Activated CD4-positive, alpha-beta T cell treated with anti-CD3 and anti-CD28 coated beads, Interleukin-2, amount 10 ng/mL, durations not matched to agents 7 days and 5 days (primary cell): ENCODE measurements at regions not wholly inside any gene's neighbourhood (a gene's known extent, or its start where the extent isn't known, plus 50 kb on each side); places are given as distances from the start of the nearest gene placed in this dataset.

Source experiments
- CTCF ChIA-PET: fragments of 350-600 bp; sonication (Branson Sonifier 250); formaldehyde crosslinking; loops from one replicate; lab custom pipeline; 2021; ENCODE audit warnings: antibody characterized with exemption; lab: Charles Lee
- POLR2A ChIA-PET: fragments of 350-600 bp; sonication (Branson Sonifier 250); formaldehyde crosslinking; loops from one replicate; lab custom pipeline; 2021; ENCODE audit warnings: antibody characterized with exemption; lab: Charles Lee
- DNase-seq: peaks from one replicate; pipeline ENCODE4 v3.0.0-alpha.2; 2020
- H3K27ac Mint-ChIP-seq: one replicate; pipeline ENCODE4 v1.8.0; 2021; ENCODE audit warnings: mild to moderate bottlenecking, moderate library complexity, mixed read lengths
- H3K27me3 Mint-ChIP-seq: one replicate; pipeline ENCODE4 v1.8.0; 2021; ENCODE audit warnings: mixed read lengths
- H3K36me3 Mint-ChIP-seq: one replicate; pipeline ENCODE4 v1.8.0; 2021; ENCODE audit warnings: low read depth, mixed read lengths
- H3K4me1 Mint-ChIP-seq: one replicate; pipeline ENCODE4 v1.8.0; 2021; ENCODE audit warnings: mixed read lengths
- H3K4me3 Mint-ChIP-seq: one replicate; pipeline ENCODE4 v1.8.0; 2021; ENCODE audit warnings: mild to moderate bottlenecking, moderate library complexity, mixed read lengths
- H3K9me3 Mint-ChIP-seq: one replicate; pipeline ENCODE4 v1.8.0; 2021; ENCODE audit warnings: mixed read lengths

DNA sequence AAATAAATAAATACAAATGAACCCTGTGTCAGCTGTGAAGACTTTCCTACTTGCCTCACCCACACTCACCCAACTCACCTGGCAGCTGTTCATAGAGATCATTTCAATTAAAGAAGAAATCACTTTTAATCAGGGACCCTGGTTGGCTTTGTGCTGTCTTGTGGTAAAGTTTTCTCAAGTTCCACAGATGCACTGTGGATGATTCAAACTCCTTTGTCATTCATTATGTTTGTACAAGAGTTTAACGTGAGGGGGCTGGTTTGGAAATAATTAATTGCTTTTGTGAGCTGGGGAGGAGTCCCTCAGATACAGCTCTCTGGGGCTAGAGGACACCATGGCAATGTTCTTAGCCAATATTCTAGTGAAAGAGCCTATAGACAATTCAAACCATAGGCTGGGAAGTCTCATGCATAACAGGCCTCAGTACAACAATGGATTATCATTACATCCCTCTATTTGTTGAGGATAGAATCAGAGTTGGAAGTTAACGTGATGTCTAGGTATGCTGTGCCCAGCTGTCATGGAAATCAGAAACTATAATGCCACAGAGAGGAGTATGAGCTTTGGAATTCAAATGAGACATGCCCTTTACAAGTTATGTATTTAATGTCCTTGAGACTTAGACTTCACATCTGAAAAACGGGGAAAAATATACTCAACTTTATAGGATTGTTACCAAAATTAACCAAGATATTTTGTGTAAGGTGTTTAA, 698.5 kb downstream of the KCNA4 start:
- Mint-ChIP-seq H3K9me3 (no peaks in the 10 kb centered on the region), H3K36me3 (no peaks in the 10 kb centered on the region), H3K4me3 (no peak overlapping the region), H3K27me3 (no peaks in the 10 kb centered on the region), H3K27ac (no peak overlapping the region), H3K4me1 (no peaks in the 10 kb centered on the region)
- DNase-seq, result no peak
- ChIA-PET POLR2A (no interaction called here), CTCF (no interaction called here)

DNA sequence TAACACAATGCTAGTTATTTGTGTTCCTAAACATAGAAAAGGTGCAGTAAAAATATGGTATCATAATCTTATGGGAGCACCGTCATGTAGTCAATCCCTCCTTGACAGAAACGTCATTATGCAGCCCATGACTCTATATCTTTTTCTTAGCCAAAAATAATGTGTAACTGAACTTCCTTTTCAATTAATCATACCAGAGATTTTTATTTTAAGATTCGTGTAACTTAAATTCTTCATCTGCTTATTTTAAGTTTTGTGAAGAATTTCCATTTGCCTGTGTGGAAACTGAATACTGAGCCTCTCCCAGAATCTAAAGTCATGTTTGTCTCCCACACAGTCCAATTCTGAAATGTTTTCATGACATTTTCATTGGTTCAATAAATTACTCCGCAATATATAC, 699.1 kb downstream of the KCNA4 start:
- CTCF ChIA-PET, result no interaction called here
- POLR2A ChIA-PET, result no interaction called here
- H3K27me3 Mint-ChIP-seq, result no peaks in the 10 kb centered on the region
- no peaks in the 10 kb centered on the region for H3K9me3 Mint-ChIP-seq
- no peak for DNase-seq
- H3K36me3 Mint-ChIP-seq, result no peaks in the 10 kb centered on the region
- no peaks in the 10 kb centered on the region for H3K4me1 Mint-ChIP-seq
- H3K4me3 Mint-ChIP-seq, result no peak overlapping the region
- no peak overlapping the region for H3K27ac Mint-ChIP-seq

DNA sequence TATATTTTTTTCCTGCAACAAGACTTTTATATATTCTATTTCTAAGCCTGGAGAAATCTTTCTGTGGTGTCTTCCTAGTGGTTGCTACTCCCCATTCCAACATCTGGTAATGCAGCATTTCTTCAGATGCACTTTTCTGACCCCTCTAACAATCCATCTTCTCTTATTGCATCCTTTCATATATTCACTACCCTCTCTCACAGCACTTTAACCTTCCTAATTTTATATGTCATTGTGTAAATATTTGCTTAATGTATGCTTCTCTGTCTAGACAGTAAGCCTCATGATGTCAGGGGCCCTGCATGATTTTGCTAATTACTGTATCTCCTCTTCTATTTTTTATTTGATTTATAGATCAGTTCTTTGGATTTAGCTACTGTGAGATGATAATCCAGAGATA, 701.6 kb downstream of the KCNA4 start:
- Mint-ChIP-seq H3K4me1 (no peaks in the 10 kb centered on the region), H3K36me3 (no peaks in the 10 kb centered on the region), H3K9me3 (no peaks in the 10 kb centered on the region), H3K27ac (no peak overlapping the region), H3K27me3 (no peaks in the 10 kb centered on the region), H3K4me3 (no peak overlapping the region)
- CTCF ChIA-PET, result no interaction called here
- POLR2A ChIA-PET, result no interaction called here
- no peak for DNase-seq

DNA sequence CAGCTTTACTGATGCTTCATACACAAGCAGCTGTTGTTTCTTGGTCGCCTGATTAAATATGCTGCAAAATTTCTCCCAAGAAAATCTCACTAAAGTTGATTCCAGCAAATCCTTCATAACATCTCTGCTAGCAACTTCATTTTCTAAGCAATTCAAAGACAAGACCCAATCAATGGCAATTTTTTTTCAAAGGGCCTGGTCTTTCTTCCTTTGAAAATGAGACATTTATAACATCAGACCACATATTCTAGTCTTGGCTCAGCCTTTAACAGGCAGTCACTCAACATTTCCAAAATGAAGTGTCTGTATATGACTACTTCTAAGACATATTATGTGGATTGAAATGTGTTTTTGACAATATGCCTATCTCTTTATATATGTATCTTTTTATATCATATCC, 702.6 kb downstream of the KCNA4 start:
- Mint-ChIP-seq H3K36me3 (no peaks in the 10 kb centered on the region), H3K9me3 (no peaks in the 10 kb centered on the region), H3K4me3 (no peak overlapping the region), H3K27me3 (no peaks in the 10 kb centered on the region), H3K4me1 (no peaks in the 10 kb centered on the region), H3K27ac (no peak overlapping the region)
- ChIA-PET CTCF (no interaction called here), POLR2A (no interaction called here)
- DNase-seq, result no peak

DNA sequence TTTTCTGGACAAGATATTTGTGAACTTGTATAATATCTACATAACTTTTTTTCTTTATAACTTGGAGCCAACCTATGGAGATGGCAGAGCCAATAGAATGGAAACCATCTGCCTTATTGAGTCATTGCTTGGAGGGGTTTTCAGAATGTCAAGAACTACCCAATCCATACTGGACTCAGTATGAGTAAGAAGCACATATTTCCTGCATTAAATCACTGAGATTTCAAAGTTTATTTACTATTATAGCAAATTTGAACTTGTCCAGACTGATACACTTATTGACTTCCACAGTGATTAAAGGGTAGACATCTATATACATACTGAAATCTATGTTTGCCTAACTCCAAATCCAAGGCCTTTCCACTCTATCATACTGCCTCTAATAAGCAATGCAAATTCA, 704.0 kb downstream of the KCNA4 start:
- no peak for DNase-seq
- Mint-ChIP-seq H3K36me3 (no peaks in the 10 kb centered on the region), H3K27me3 (no peaks in the 10 kb centered on the region), H3K9me3 (no peaks in the 10 kb centered on the region), H3K4me1 (no peaks in the 10 kb centered on the region), H3K27ac (no peak overlapping the region), H3K4me3 (no peak overlapping the region)
- ChIA-PET POLR2A (interaction anchor here (0.6 kb wide), 1 partner anchor 607 kb away, joined by 4 read pairs; no protein-coding TSS in a partner anchor), CTCF (no interaction called here)

DNA sequence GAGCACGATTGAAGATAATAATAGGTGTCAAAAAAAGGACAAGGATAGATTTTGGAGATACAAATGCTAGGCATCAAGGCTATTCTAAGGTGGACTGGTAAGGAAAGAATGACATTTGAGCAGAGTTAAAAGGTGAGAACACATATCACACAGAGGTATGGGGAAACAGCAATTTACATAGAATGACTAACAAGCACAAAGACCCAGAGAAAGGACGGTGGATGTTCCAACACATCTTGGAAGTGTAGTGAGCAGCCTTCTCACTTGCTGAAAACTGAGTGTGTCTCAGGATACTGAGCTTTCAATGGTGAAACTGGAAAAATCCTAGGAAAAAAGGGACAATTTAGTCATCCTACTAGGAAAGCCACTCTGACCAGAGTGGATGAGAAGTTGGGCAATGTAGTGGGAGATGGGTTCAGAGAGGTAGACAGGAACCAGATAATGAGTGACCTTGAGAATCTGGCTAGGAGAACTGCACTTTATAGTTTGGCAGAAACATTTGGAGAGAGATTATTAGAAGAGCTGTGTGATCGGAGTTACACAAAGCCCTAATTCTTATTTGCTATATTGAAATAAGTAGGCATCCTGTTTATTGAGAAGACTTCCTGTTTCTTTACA, 706.0 kb downstream of the KCNA4 start:
- no peak for DNase-seq
- ChIA-PET CTCF (no interaction called here), POLR2A (no interaction called here)
- H3K27ac Mint-ChIP-seq, result no peak overlapping the region
- no peak overlapping the region for H3K4me3 Mint-ChIP-seq
- no peaks in the 10 kb centered on the region for H3K9me3 Mint-ChIP-seq
- no peaks in the 10 kb centered on the region for H3K4me1 Mint-ChIP-seq
- H3K36me3 Mint-ChIP-seq, result no peaks in the 10 kb centered on the region
- no peaks in the 10 kb centered on the region for H3K27me3 Mint-ChIP-seq

DNA sequence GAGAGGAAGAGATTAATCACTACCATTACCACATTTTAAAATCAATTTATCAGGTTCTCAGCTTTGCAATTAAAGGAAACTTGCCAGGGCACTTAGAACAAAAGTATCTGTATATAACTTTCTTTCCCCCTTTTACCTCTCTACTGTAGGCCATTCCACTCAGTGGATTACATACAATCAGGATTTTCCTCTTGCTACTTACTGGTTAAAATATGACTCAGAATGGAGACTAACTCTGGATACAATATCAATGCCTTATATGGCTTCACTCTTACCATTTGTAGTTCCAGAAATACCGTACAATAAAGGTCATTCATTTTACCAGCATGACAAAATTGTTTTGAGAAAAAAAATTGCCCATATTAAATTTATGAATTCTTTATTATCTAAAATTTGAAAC, 706.8 kb downstream of the KCNA4 start:
- Mint-ChIP-seq H3K4me3 (no peak overlapping the region), H3K9me3 (no peaks in the 10 kb centered on the region), H3K27me3 (no peaks in the 10 kb centered on the region), H3K36me3 (no peaks in the 10 kb centered on the region), H3K27ac (no peak overlapping the region), H3K4me1 (no peaks in the 10 kb centered on the region)
- POLR2A ChIA-PET, result no interaction called here
- CTCF ChIA-PET, result no interaction called here
- DNase-seq, result no peak

DNA sequence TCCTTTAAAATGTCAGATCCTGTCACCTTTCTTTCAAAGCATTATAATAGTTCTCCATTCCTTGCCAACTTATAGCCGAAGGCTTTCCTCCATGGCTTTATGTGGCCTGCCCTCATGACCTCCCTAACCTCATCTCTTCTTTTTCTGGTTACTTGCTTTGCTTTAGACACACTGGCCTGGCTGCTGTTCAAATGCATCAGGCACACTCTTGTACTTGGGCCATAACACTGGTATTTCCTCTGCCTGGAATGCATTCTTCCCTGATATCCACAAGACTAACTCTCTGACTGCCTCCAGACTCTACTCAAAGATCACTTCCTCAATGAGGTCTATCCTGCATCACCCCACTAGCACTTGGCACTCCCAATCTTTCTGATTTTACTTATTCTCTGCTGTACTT, 710.3 kb downstream of the KCNA4 start:
- Mint-ChIP-seq H3K27me3 (no peaks in the 10 kb centered on the region), H3K4me1 (no peaks in the 10 kb centered on the region), H3K4me3 (no peak overlapping the region), H3K36me3 (no peaks in the 10 kb centered on the region), H3K9me3 (no peaks in the 10 kb centered on the region), H3K27ac (no peak overlapping the region)
- ChIA-PET POLR2A (no interaction called here), CTCF (no interaction called here)
- no peak for DNase-seq

DNA sequence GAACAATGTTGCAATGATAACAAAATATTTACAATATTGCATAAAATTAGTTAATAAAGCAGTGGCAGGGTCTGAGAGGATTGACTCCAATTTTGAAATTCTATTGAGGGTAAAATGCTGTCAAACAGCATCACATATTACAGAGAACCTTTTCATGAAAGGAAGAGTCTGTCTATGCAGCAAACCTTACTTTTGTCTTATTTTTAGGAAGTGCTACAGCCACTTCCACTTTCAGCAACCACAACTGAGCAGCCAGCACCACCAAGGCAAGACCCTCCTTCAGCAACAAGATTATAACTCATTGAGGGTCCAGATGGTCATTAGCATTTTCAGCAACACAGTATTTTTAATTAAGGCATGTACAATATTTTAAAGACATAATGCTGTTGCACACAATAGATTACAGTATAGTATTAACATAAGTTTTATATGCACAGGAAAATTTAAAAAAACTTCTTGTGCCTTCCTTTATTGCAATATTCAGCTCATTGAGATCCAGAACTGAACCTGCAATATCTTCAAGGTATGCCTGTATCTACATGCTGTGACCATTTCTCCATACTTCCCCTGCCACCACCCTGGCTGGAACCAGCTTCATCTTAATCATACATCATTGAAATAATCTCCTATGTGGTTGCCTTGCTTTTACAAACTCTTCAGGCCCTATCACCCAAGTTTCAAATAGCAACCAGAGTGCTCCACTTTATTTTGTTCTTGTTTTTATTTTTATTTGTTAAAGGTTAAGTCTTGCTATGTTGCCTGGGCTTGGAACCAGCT, 711.2 kb downstream of the KCNA4 start:
- H3K9me3 Mint-ChIP-seq, result peaks cover 3% of the 10 kb centered on the region
- no peaks in the 10 kb centered on the region for H3K4me1 Mint-ChIP-seq
- H3K27me3 Mint-ChIP-seq, result no peaks in the 10 kb centered on the region
- H3K36me3 Mint-ChIP-seq, result no peaks in the 10 kb centered on the region
- no peak for DNase-seq
- no peak overlapping the region for H3K27ac Mint-ChIP-seq
- ChIA-PET POLR2A (no interaction called here), CTCF (interaction anchor here (0.7 kb wide), 1 partner anchor 39 kb away, joined by 3 read pairs; no protein-coding TSS in a partner anchor)
- H3K4me3 Mint-ChIP-seq, result no peak overlapping the region

DNA sequence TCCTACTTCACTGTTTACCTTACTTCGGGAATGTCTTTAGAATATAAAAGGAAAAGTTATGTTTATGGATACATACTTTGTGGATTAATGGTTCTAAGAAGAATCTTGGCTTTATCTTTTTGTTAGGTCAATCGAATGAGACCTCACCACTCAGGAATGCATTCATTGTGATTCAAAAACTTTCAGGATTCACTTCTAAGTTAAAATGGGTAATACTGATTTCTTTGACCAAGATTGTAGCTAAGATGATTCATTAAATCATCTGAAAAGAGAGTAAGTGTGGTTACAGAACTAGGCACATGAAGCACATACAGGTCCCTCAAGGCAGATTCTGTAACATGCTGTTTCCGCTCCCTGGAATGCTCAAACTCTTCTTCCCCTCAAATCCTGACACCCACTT, 716.4 kb downstream of the KCNA4 start:
- POLR2A ChIA-PET, result no interaction called here
- CTCF ChIA-PET, result no interaction called here

DNA sequence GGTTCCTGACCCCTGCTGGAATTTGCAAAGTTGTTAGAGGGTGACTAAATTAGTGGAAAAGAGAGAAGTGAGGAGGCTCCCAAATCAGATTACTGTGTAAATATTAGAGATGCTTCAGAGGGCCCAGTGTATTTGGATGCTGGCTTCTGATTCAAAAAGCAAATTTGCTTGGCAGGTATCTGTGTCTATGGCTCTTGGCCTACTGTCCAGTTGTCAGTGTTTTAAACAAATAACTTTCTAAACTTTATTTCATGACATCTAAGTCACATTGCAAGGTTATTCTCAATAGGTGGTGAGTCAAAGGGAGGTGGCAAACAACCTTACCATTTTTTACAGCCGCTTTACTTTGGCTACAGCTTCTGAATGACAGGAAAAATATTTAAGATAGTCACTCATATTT, 720.1 kb downstream of the KCNA4 start:
- no peak for DNase-seq
- POLR2A ChIA-PET, result no interaction called here
- CTCF ChIA-PET, result no interaction called here
- no peak overlapping the region for H3K27ac Mint-ChIP-seq
- no peak overlapping the region for H3K4me3 Mint-ChIP-seq
- peaks cover 3% of the 10 kb centered on the region for H3K9me3 Mint-ChIP-seq
- H3K27me3 Mint-ChIP-seq, result no peaks in the 10 kb centered on the region
- no peaks in the 10 kb centered on the region for H3K36me3 Mint-ChIP-seq
- no peaks in the 10 kb centered on the region for H3K4me1 Mint-ChIP-seq

More for the DNA sequence above, 716.4 kb downstream of the KCNA4 start:
- H3K4me3 Mint-ChIP-seq, result no peak overlapping the region
- DNase-seq, result no peak
- no peak overlapping the region for H3K27ac Mint-ChIP-seq
- no peaks in the 10 kb centered on the region for H3K4me1 Mint-ChIP-seq
- peaks cover 3% of the 10 kb centered on the region for H3K9me3 Mint-ChIP-seq
- H3K27me3 Mint-ChIP-seq, result no peaks in the 10 kb centered on the region
- H3K36me3 Mint-ChIP-seq, result no peaks in the 10 kb centered on the region

DNA sequence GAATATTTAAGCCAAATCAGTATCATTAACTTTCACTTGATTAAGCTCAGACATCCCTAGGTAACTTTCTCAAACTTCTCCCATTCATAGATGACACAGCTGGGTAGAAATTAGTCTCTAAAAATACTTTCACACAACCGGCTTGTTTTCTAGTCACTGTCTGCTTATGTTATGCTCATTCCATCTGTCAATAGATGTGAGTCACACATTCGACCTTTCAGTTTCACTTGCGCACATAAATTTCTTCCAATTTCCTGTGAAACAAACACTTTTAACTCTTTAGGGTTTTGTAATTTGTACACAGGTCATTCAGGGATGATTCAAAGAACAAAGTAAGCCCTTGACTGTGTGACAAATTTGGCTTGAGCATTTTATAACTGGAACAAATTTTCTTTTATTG, 723.0 kb downstream of the KCNA4 start:
- Mint-ChIP-seq H3K27ac (no peak overlapping the region), H3K4me3 (no peak overlapping the region), H3K27me3 (no peaks in the 10 kb centered on the region), H3K9me3 (no peaks in the 10 kb centered on the region), H3K4me1 (no peaks in the 10 kb centered on the region), H3K36me3 (no peaks in the 10 kb centered on the region)
- ChIA-PET CTCF (no interaction called here), POLR2A (no interaction called here)
- DNase-seq, result no peak

DNA sequence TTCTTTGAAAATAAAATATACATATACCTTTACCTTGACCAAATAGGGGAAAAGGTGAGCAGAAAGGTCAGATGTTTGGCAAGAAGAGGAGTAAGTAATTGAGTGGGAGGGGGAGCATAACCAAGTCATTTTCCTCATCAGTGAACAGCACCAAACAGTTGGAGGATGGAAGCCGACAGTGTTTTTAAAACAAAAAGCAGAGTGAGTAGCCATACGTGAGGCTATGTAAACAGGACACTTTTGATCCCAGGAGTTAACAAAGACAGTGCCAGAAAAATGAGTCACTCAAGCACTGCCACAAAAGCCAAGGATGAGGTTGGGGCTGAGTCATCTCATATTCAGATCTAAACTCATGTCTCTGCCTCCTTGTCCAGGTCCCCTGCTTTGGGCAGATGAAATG, 734.7 kb downstream of the KCNA4 start:
- H3K36me3 Mint-ChIP-seq, result no peaks in the 10 kb centered on the region
- no peak overlapping the region for H3K4me3 Mint-ChIP-seq
- ChIA-PET CTCF (no interaction called here), POLR2A (no interaction called here)
- no peaks in the 10 kb centered on the region for H3K9me3 Mint-ChIP-seq
- H3K27ac Mint-ChIP-seq, result no peak overlapping the region
- H3K4me1 Mint-ChIP-seq, result no peaks in the 10 kb centered on the region
- H3K27me3 Mint-ChIP-seq, result no peaks in the 10 kb centered on the region
- no peak for DNase-seq
